HG03175 (cell line): ENCODE measurements at regions not wholly inside any gene's neighbourhood (a gene's known extent, or its start where the extent isn't known, plus 50 kb on each side); places are given as distances from the start of the nearest gene placed in this dataset.

Experiments
- ATAC-seq: cut with Tn5 transposase; IDR thresholded peaks from one replicate; pipeline ENCODE4 v1.9.1; 2021; ENCODE audit warnings: mild to moderate bottlenecking, moderate library complexity; ENCODE audit not compliant: unreplicated experiment

- ATAC-seq, result no peak
Observed at GRCh38 chr3:25074149-25074548, 353.9 kb upstream of the RARB start.

DNA sequence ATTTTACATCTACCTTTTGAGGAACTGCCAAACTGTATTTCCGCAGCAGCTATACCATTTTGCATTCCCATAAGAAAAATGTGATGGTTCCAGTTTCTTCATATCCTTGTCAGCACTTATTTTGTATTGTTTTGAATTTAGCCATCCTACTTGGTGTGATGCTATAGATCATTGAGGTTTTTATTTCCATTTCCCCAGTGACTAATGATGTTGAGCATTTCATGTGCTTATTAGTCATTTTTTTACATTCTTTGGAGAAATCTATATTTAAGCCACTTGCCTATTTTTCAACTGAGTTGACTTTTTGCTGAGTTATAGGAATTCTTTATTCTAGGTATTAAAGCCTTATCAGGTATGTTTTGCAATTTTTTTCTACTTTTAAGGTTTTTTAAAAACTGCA, 347.6 kb upstream of the RARB start:
- no peak for ATAC-seq

GRCh38 chr3:25084016-25084415, 344.0 kb upstream of the RARB start:
- no peak for ATAC-seq

GRCh38 chr3:25086721-25087120, 341.3 kb upstream of the RARB start:
- ATAC-seq, result no peak

- ATAC-seq, result no peak
Observed at GRCh38 chr3:25088284-25088683, 339.8 kb upstream of the RARB start.

GRCh38 chr3:25090698-25091453, 337.2 kb upstream of the RARB start:
- ATAC-seq, result no peak

DNA sequence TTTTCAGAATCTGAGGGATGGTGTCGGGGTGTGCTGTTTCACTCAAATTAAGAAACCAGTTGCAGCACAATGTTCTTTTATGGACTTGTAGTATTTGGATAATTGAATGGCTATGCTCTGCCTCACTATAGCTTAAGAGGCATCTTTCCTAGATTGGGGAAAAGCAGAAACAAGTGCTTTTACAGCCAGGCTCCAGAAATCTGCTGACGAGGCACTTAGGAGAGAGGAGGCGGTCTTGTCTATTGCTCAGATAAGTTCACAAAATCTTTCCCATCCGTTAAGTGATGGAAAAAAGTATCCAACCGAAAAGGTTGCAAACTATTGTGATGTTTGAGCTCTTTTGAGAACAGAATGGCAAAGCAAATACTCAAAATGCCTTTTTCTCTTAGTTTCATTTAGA, 336.1 kb upstream of the RARB start:
- ATAC-seq, result no peak

DNA sequence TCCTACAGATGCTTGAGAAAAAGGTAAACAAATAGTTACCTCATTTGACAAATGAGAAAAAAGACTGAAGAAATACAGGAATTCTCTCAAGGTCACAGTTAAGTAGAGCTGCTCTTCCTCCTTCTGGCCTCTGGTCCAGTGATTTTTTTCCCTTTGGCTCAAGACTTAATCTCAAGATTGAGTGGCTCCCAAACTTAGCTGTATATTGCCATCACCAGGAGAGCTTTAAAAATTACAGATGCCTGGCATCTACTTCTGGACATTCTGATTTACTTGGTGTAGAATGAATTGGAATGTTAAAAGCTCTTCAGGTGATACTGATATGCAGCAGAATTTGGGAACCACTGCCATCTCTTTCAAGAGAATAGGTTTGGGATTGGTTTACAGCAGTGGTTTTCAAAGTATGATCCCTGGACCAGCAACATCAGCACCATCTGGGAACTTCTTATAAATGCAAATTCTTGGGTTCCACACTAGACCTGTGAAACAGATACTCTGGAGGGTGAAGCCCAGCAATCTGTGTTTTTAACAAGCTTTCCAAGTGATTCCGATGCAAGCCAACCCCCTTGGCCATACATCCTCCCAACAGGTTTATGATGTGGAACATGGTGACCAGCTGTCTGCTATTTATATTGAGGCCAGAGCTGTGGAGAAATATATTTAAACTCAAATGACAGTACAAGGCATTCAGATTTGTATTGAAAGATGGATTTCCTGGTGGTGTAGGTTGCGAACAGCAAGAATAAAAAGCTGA, 333.0 kb upstream of the RARB start:
- ATAC-seq, result no peak

DNA sequence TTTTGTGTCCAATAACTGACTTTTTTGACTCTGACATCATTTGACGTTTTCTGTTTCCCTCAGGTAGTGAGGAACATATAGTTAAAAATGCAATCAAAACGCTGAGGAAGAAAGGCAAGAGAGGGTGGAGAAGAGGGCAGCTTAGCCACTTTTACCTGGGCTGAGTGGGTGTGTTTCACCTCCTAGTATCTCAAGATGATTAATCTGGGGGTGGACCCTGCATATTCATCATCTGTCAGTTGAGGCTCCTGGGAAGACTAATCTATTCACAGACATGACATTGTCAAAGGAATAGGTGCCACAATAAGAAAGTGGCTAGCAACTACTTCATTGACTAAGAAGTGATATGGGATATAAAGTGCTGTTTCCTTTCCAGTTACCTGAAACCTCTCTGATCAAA, 331.5 kb upstream of the RARB start:
- no peak for ATAC-seq

GRCh38 chr3:25097023-25097422, 331.0 kb upstream of the RARB start:
- ATAC-seq, result no peak

DNA sequence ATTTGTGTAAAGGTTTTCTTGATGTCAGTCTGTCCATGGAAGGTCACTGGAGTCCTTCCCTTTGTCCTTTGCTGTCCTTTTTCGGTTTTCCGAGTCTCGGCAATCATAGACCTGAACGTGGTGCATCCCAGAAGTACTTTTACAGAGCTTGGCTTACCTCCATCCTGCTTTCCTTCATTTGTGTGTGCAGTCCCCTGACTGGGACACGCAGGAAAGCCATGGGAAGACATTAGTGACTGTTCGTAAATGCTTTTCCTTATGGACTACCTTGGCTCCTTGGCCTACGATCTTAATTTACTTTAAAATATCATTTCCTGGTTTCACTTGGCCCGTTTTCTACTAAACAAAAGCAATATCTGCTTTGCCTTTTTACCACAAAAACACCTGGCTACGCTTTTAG, 328.4 kb upstream of the RARB start:
- no peak for ATAC-seq

DNA sequence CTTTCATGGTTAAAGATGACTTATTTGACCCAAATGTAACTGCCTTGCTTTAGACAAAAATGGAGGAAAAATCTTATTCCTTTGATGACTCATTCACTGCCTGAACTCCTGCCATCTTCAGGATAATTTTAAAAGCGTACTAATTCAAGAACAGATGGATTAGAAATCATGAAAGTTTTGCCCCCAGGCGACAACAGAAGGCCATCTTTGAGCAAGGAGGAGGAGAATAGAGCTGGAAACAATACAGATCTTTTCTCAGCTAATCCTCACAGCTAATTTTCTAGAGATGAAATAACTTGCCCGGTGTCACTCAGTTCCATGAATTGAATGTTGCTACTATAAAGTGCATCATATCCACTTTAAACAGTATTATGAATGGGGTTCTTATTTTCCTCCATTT, 324.7 kb upstream of the RARB start:
- ATAC-seq, result no peak

DNA sequence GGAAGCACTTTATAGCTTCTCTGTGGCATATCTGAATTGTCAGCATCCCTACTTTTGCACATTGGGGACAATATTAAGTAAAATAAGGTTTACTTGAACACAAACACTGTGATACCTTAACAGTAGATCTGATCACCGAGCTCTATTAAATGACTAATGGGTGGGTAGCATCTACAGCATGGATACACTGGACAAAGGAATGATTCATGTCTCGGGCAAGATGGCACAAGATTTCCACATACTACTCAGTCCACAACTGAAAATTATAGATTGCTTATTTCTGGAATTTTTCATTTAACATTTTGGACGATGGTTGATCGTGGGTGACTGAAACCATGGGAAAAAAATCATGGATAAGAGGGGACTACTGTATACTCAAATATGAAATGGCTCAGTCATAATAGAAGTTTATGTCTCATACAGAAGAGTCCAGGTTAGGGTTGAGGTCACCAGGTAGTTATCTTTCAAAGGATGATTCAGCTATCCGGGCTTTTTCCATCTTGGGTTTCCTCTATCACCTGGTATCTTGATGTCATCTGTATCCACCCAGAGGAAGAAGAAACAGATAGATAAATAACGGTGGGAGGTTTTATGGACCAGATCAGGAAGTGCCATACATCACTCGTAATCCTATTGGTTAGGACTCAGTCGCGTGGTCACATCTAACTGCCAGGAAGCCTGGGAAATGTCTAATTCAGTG, 320.0 kb upstream of the RARB start:
- no peak for ATAC-seq

GRCh38 chr3:25110642-25111041, 317.4 kb upstream of the RARB start:
- ATAC-seq, result no peak

DNA sequence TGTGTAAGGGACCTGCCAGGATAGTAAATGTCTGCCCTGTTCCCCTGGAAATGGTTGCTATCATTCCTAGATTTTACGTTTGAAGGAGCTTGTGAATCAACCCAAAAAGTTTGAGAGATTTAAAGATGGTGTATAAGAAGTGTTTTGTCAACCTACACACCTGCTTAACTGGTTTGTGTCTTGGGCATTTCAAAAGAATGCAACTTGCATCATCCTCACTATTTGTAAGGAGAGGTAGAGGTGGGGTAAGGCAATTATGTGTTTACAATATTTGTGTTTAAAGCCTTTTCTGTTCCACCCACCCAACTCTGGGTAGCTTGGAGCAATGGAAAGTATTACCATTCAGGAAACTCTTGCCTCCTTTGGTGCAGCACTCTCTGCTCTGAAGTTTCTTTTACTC, 314.2 kb upstream of the RARB start:
- no peak for ATAC-seq

DNA sequence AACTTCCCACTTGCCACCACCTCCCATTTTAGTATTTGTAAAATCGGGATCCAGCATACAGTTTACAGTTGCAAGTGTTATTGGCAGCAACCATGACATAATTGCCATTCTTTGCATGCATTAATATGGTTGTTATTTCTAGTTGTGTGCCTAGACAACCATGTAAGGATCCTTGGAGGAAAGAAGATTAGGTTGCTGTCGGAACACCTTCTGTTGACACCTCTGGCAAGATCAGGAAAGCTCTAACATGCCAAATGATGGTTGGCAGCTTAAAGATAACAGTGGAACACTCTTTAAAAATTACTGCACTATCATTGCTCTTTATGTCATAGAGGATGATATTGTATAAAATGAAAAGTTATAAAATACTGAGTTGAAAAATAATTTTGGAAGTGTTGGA, 313.5 kb upstream of the RARB start:
- no peak for ATAC-seq

DNA sequence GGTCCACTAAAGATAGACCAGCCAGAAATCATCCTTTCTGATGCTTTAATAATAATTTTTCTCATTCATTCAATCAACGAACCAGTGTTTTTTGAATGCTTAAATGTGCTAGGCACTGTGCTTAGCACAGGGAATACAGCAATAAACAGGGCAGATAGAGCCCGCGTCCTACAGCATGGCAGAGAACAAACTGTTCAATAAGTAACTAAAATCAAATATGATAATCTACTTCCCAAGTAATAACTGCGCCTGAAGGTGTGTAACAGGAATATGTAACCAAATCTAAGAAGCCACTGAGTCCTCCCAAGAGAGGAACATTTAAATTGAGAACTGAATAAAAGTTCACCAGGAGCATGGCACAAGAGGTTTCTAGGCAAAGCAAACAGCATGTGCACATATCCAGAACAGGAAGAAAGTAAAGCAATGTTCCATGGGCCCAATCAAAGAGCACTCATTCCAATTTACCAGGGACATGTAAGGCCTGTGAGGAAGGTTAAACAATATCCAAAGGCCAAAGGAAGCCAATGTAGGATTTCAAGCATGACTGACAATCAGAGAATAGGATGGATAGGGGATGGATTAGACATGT, 311.0 kb upstream of the RARB start:
- ATAC-seq, result no peak

GRCh38 chr3:25119682-25120081, 308.4 kb upstream of the RARB start:
- ATAC-seq, result no peak

- ATAC-seq, result no peak
Observed at GRCh38 chr3:25120665-25121064, 307.4 kb upstream of the RARB start.

DNA sequence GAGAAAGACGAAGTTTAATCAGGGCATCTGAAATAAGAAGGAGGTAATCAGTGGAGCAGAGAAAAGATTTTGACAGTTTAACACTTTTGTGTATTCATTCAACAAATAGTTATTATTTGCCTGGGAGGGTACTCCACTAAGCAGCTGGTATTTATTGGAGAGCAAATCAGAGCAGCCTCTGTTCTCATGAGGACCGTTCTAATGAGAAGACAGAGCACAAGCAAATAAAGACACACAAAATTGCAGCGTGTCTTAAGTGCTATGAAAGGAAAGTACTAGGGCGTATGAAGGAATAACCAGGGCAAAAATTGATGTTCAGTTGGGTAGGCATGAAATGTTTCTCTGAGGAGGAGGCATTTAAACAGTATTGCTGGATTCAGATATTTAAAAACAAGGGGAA, 302.9 kb upstream of the RARB start:
- ATAC-seq, result no peak

- no peak for ATAC-seq
Observed at GRCh38 chr3:25128735-25129134, 299.3 kb upstream of the RARB start.
